Omental fat pad (tissue), 1 donor: ENCODE measurements at regions not wholly inside any gene's neighbourhood (a gene's known extent, or its start where the extent isn't known, plus 50 kb on each side); places are given as distances from the start of the nearest gene placed in this dataset.
"Not testable (repeated sequence)": the region's sequence is repeated elsewhere in the genome, so short reads cannot be mapped to it uniquely, and the experiment has no call there.

Experiments used
- ATAC-seq: fragments of 150-250 bp; one replicate; pipeline ENCODE4 v1.9.1; 2016; ENCODE audit warnings: mild to moderate bottlenecking, moderate library complexity; ENCODE audit not compliant: low FRiP score
- DNase-seq: peaks from one replicate; pipeline ENCODE4 v3.0.0-alpha.2; 2019; ENCODE audit warnings: low spot score

GRCh38 chr21:7743940-7744339, 2777.4 kb upstream of the TPTE start:
- not testable (repeated sequence) for ATAC-seq, DNase-seq

GRCh38 chr21:7744406-7745099, 2776.8 kb upstream of the TPTE start:
- not testable (repeated sequence) for DNase-seq
- ATAC-seq, result peak; percentile 99

- ATAC-seq, result peak; percentile 80
- not testable (repeated sequence) for DNase-seq
These were observed 2776.3 kb upstream of the TPTE start for GRCh38 chr21:7745100-7745450.

GRCh38 chr21:7747964-7748363, 2773.4 kb upstream of the TPTE start:
- ATAC-seq, DNase-seq: not testable (repeated sequence)

GRCh38 chr21:7752611-7753010, 2768.8 kb upstream of the TPTE start:
- not testable (repeated sequence) for ATAC-seq, DNase-seq

- DNase-seq, ATAC-seq: not testable (repeated sequence)
These were observed 2768.0 kb upstream of the TPTE start for GRCh38 chr21:7753380-7753877.

- DNase-seq, ATAC-seq: not testable (repeated sequence)
These were observed 2751.4 kb upstream of the TPTE start for GRCh38 chr21:7769985-7770384.

GRCh38 chr21:7774219-7774618, 2747.2 kb upstream of the TPTE start:
- not testable (repeated sequence) for ATAC-seq

GRCh38 chr21:7775327-7775984, 2745.9 kb upstream of the TPTE start:
- DNase-seq, ATAC-seq: not testable (repeated sequence)

More at GRCh38 chr21:7774219-7774618, 2747.2 kb upstream of the TPTE start:
- not testable (repeated sequence) for DNase-seq

- ATAC-seq, DNase-seq: not testable (repeated sequence)
These were observed 2745.3 kb upstream of the TPTE start for GRCh38 chr21:7776035-7776434.

GRCh38 chr21:7776622-7777021, 2744.8 kb upstream of the TPTE start:
- not testable (repeated sequence) for ATAC-seq, DNase-seq

- not testable (repeated sequence) for ATAC-seq, DNase-seq
These were observed 2744.1 kb upstream of the TPTE start for GRCh38 chr21:7777289-7777688.

GRCh38 chr21:7787427-7788078, 2733.8 kb upstream of the TPTE start:
- ATAC-seq, result not testable (repeated sequence)

GRCh38 chr21:7793797-7794196, 2727.6 kb upstream of the TPTE start:
- DNase-seq, ATAC-seq: not testable (repeated sequence)

More at GRCh38 chr21:7787427-7788078, 2733.8 kb upstream of the TPTE start:
- DNase-seq, result not testable (repeated sequence)

GRCh38 chr21:7797328-7797727, 2724.1 kb upstream of the TPTE start:
- ATAC-seq, result not testable (repeated sequence)

GRCh38 chr21:7798446-7798845, 2722.9 kb upstream of the TPTE start:
- DNase-seq, ATAC-seq: not testable (repeated sequence)

More at GRCh38 chr21:7797328-7797727, 2724.1 kb upstream of the TPTE start:
- DNase-seq, result not testable (repeated sequence)

- not testable (repeated sequence) for DNase-seq, ATAC-seq
These were observed 2721.7 kb upstream of the TPTE start for GRCh38 chr21:7799697-7800096.

- ATAC-seq, DNase-seq: not testable (repeated sequence)
These were observed 2707.9 kb upstream of the TPTE start for GRCh38 chr21:7813475-7813874.

- ATAC-seq, DNase-seq: not testable (repeated sequence)
These were observed 2704.4 kb upstream of the TPTE start for GRCh38 chr21:7817013-7817412.

- DNase-seq, ATAC-seq: not testable (repeated sequence)
These were observed 2702.1 kb upstream of the TPTE start for GRCh38 chr21:7819301-7819700.
